A549 (cell line): ENCODE measurements at regions not wholly inside any gene's neighbourhood (a gene's known extent, or its start where the extent isn't known, plus 50 kb on each side); places are given as distances from the start of the nearest gene placed in this dataset.

Source experiments
- ATAC-seq, 2 experiments: fragments of 200-7000 bp in 1 of 2; fragments of >200 bp in 1 of 2; cut with Nextera tagmentation in 1 of 2; cut with Tn5 transposase in 1 of 2; 3 replicates each; pipeline versions ENCODE4 v1.8.0 to v1.9.1; 2018 to 2020; ENCODE audit warnings: mild to moderate bottlenecking in 1 of 2, moderate library complexity in 1 of 2
- CTCF ChIA-PET: fragments of 300-600 bp; sonication (Branson Sonifier 250); formaldehyde crosslinking; extraction: SDS; loops from one replicate; lab custom pipeline; 2021; ENCODE audit warnings: antibody characterized with exemption, inconsistent platforms; lab: Yijun Ruan, JAX
- POLR2A ChIA-PET: fragments of 350-600 bp; formaldehyde crosslinking; extraction: SDS; loops from one replicate; lab custom pipeline; 2021; ENCODE audit warnings: antibody characterized with exemption, inconsistent platforms; lab: Yijun Ruan, JAX
- DNase-seq, 2 experiments: peaks; one replicate each; pipeline versions ENCODE4 v3.0.0 to v3.0.0-alpha.2; 2011 to 2016; ENCODE audit warnings: low read depth in 1 of 2, low spot score in 1 of 2
- FAIRE-seq: peaks from 2 replicates; lab custom pipeline; 2011; peaks lifted over from hg19 to GRCh38; lab: Jason Lieb, UNC
- H3K27ac ChIP-seq, 2 experiments: fragments of >200 bp; sonication (Bioruptor Twin); formaldehyde crosslinking; 3 replicates each; pipeline ENCODE4 v1.5.1; 2016 to 2017
- H3K4me1 ChIP-seq: fragments of >200 bp; sonication (Bioruptor Twin); formaldehyde crosslinking; 3 replicates; pipeline ENCODE4 v1.6.1; 2016
- H3K4me2 ChIP-seq: fragments of >200 bp; sonication (Bioruptor Twin); formaldehyde crosslinking; 3 replicates; pipeline ENCODE4 v1.6.1; 2016
- H3K4me3 ChIP-seq: fragments of >200 bp; sonication (Bioruptor Twin); formaldehyde crosslinking; 3 replicates; pipeline ENCODE4 v1.5.1; 2016
- H3K9me3 ChIP-seq: fragments of >200 bp; sonication (Bioruptor Twin); formaldehyde crosslinking; 3 replicates; pipeline ENCODE4 v1.6.1; 2016
- CBX8 ChIP-seq: fragments of 200-600 bp; sonication (generic); IDR thresholded peaks from 2 replicates; pipeline ENCODE4 v1.6.1; 2016
- CHD4 ChIP-seq: fragments of 200-600 bp; sonication (generic); IDR thresholded peaks from 2 replicates; pipeline ENCODE4 v1.6.1; 2016; ENCODE audit warnings: antibody characterized with exemption, mild to moderate bottlenecking, borderline replicate concordance
- E2F6 ChIP-seq: IDR thresholded peaks from 2 replicates; pipeline ENCODE4 v1.6.1; 2012; ENCODE audit warnings: low read depth, borderline replicate concordance
- ELK1 ChIP-seq: fragments of 150-350 bp; IDR thresholded peaks from 2 replicates; pipeline ENCODE4 v1.6.1; 2014; ENCODE audit warnings: low read depth, mild to moderate bottlenecking, low read length
- HMGXB4 ChIP-seq: fragments of 250-450 bp; sonication (Bioruptor Pico); IDR thresholded peaks from 2 replicates; pipeline ENCODE4 v1.5.0; 2021; ENCODE audit warnings: mild to moderate bottlenecking, moderate library complexity, borderline replicate concordance
- HOXA7 ChIP-seq: fragments of 250-450 bp; sonication (Bioruptor Pico); IDR thresholded peaks from 2 replicates; pipeline ENCODE4 v1.5.0; 2020; ENCODE audit warnings: mild to moderate bottlenecking, moderate library complexity
- HOXB5 ChIP-seq: fragments of 250-450 bp; sonication (Bioruptor Pico); IDR thresholded peaks from 2 replicates; pipeline ENCODE4 v1.5.0; 2020; ENCODE audit warnings: mild to moderate bottlenecking, moderate library complexity
- JUNB ChIP-seq: fragments of >200 bp; sonication (Bioruptor Twin); formaldehyde crosslinking; IDR thresholded peaks from 2 replicates; pipeline ENCODE4 v1.6.1; 2016
- MAX ChIP-seq: IDR thresholded peaks from 2 replicates; pipeline ENCODE4 v1.6.1; 2012
- MAZ ChIP-seq: fragments of 150-350 bp; IDR thresholded peaks from 2 replicates; pipeline ENCODE4 v1.6.1; 2014; ENCODE audit warnings: antibody characterized with exemption, low read depth, low read length, borderline replicate concordance
- MYC ChIP-seq: IDR thresholded peaks from 2 replicates; pipeline ENCODE4 v1.6.1; 2012; ENCODE audit warnings: mild to moderate bottlenecking, inconsistent platforms, low read length, improper control_type of control experiment, borderline replicate concordance
- NPAS2 ChIP-seq: fragments of 250-450 bp; sonication (Bioruptor Pico); IDR thresholded peaks from 2 replicates; pipeline ENCODE4 v1.8.0; 2022; ENCODE audit warnings: mild to moderate bottlenecking, moderate library complexity, borderline replicate concordance
- NR3C1 ChIP-seq: fragments of >200 bp; sonication (Bioruptor Twin); formaldehyde crosslinking; IDR thresholded peaks from 3 replicates; pipeline ENCODE4 v1.6.1; 2017
- PBX3 ChIP-seq: IDR thresholded peaks from 2 replicates; pipeline ENCODE4 v1.6.1; 2012
- RARB ChIP-seq: fragments of 250-450 bp; sonication (Bioruptor Pico); IDR thresholded peaks from 2 replicates; pipeline ENCODE4 v1.8.0; 2021; ENCODE audit warnings: mild to moderate bottlenecking, moderate library complexity
- REST ChIP-seq: fragments of 200-600 bp; sonication (generic); IDR thresholded peaks from 2 replicates; pipeline ENCODE4 v1.6.1; 2016; ENCODE audit warnings: antibody characterized with exemption, mild to moderate bottlenecking, moderate library complexity
- RNF2 ChIP-seq: fragments of 200-600 bp; sonication (generic); IDR thresholded peaks from 2 replicates; pipeline ENCODE4 v1.6.1; 2016; ENCODE audit warnings: low read depth, mild to moderate bottlenecking, antibody characterized with exemption, moderate library complexity, borderline replicate concordance
- SMC3 ChIP-seq: fragments of >200 bp; sonication (Bioruptor Twin); formaldehyde crosslinking; IDR thresholded peaks from 3 replicates; pipeline ENCODE4 v1.6.1; 2018; ENCODE audit warnings: inconsistent platforms
- TP53 ChIP-seq: fragments of 250-450 bp; sonication (Bioruptor Pico); IDR thresholded peaks from 2 replicates; pipeline ENCODE4 v1.5.0; 2021; ENCODE audit warnings: mild to moderate bottlenecking, moderate library complexity
- USF2 ChIP-seq: fragments of 450-650 bp; IDR thresholded peaks from 2 replicates; pipeline ENCODE4 v1.6.1; 2014; ENCODE audit warnings: antibody characterized with exemption
- WGBS: methylation state at CpG from one replicate; pipeline ENCODE4 v1.1.6; 2017; ENCODE audit errors: missing lambda C conversion rate; 5-methylcytosine and 5-hydroxymethylcytosine counted together

GRCh38 chr5:179417696-179418095 lies 72.4 kb upstream of the ADAMTS2 start:
- DNase-seq = no peak
- ChIA-PET POLR2A (no interaction called here), CTCF (no interaction called here)
- H3K4me3 ChIP-seq = no peak overlapping the region
- H3K27ac ChIP-seq = no peak overlapping the region
- no peak overlapping the region for H3K4me2 ChIP-seq
- WGBS = 3% methylated on average over 5 of the region's 5 CpGs
- H3K4me1 ChIP-seq = no peaks in the 10 kb centered on the region
- no peak for ATAC-seq
- peaks cover 5% of the 10 kb centered on the region; the same call in 1 of the 3 replicates for H3K9me3 ChIP-seq
- no peak for TF ChIP-seq RARB (CRISPR knock-in tag)
- no peak for TF ChIP-seq HOXA7 (CRISPR knock-in tag)
- no peak for TF ChIP-seq ELK1
- TF ChIP-seq MYC = no peak
- TF ChIP-seq TP53 (CRISPR knock-in tag) = no peak
- no peak for TF ChIP-seq HMGXB4
- TF ChIP-seq HOXB5 (CRISPR knock-in tag) = no peak
- TF ChIP-seq PBX3 = no peak
- no peak for TF ChIP-seq SMC3
- TF ChIP-seq USF2 = no peak
- TF ChIP-seq MAZ = no peak
- TF ChIP-seq RNF2 = no peak
- no peak for TF ChIP-seq NR3C1
- no peak for TF ChIP-seq JUNB
- TF ChIP-seq CHD4 = no peak
- TF ChIP-seq E2F6 = no peak
- TF ChIP-seq CBX8 = no peak
- TF ChIP-seq REST = no peak
- TF ChIP-seq MAX = no peak
- TF ChIP-seq NPAS2 (CRISPR knock-in tag) = no peak
- TF ChIP-seq, all 56 proteins: peak for 0
- no peak for FAIRE-seq
